OCI-M2 (cell line): ENCODE measurements at regions not wholly inside any gene's neighbourhood (a gene's known extent, or its start where the extent isn't known, plus 50 kb on each side); places are given as distances from the start of the nearest gene placed in this dataset.
"Not testable (repeated sequence)": the region's sequence is repeated elsewhere in the genome, so short reads cannot be mapped to it uniquely, and the experiment has no call there.

Experiments
- DNase-seq: peaks from one replicate; lab custom pipeline; 2025; ENCODE audit not compliant: unreplicated experiment; lab: John Stamatoyannopoulos, UW

DNA sequence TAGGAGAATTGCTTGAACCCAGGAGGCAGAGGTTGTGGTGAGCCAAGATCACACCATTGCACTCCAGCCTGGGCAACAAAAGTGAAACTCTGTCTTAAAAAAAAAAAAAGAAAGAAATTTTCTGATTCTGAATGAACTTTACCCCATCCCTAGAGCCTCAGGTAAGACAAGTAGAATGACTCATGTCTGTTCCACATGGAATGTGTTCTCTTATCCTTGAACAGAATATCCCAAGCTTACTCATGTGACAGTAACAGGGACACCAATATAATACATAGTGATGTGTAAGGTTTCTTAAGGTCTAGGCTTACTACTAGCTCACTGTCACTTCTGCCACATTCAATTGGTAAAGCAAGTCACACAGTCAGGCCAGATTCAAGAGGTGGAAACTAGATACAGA, 219.6 kb upstream of the BTBD3 start:
- no peak for DNase-seq

DNA sequence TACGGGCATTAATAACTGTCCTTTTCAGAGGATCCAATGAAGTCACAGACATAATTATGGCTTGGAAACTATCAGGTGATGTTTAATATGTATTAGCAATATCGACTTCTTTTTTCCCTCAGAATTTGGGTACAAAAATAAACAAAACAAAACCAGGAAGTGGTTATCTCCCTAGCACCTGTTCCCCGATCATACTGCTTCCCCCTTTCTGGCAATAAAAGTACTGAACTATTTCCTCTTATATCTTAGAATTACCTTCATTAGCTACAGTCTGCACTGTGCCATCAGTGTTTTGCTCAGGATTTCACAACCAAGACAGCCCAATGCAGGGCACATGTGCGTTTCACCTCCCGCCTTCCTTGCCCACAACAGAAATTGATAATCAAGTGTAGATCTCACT, 216.9 kb upstream of the BTBD3 start:
- DNase-seq, result no peak

GRCh38 chr20:11702721-11703518, 214.8 kb upstream of the BTBD3 start:
- no peak for DNase-seq

DNA sequence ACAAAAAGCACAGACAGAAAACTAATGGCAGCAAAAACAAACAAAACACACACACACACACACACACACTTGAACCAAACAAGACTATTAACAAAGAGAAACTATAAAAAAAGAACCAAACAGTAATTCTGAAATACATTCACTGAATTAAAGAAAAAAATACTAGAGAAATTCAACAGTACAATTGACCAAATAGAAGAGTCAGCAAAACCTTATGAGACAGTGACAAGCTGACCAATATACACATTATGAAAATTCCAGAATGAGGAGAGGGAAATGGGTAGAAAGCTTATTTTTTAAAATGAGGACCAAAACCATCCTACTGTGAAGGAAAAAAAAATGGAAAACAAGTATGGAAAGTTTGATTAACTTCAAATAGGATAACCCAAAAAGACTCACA, 212.2 kb upstream of the BTBD3 start:
- DNase-seq, result no peak

DNA sequence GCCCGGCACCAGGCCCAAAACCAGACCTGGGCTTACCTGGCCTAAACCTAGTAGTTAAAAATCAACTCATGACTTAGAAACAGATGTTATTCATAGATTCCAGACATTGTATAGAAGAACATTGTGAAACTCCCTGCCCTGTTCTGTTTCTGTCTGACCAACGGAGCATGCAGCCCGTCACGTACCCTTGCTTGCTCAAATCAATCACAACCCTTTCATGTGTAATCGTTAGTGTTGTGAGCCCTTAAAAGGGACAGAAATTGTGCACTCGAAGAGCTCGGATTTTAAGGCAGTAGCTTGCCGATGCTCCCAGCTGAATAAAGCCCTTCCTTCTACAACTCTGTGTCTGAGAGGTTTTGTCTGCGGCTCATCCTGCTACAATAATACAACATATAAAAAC, 209.5 kb upstream of the BTBD3 start:
- not testable (repeated sequence) for DNase-seq

GRCh38 chr20:11711214-11711613, 206.5 kb upstream of the BTBD3 start:
- no peak for DNase-seq

DNA sequence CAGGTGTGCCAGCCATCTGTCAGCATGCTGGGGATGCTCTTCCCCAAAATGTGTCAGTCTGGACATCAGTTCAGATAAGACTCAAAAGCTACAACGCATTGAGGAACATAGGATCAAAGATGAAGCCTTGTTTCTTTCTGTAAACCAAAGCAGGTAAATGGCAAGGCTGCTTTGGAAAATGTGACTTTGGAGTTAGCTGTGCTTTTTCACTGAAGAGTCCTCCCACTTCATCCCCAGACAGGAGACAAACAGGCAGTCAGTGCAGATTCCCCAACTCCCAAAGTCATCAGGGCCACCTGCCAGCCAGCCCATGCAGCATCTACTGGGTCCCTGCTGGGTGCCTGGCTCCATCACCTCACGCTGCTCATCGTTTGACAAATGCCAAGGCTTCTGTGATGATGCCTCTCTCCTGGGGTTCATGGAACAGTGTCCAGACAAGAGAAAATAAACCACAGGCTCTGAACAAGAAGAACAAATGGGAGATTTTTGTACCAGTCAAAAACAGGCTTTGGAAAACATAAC, 205.0 kb upstream of the BTBD3 start:
- DNase-seq, result no peak

- DNase-seq, result no peak
Measured at GRCh38 chr20:11714886-11715285, 202.8 kb upstream of the BTBD3 start.

GRCh38 chr20:11716239-11716944, 201.3 kb upstream of the BTBD3 start:
- DNase-seq, result no peak

- no peak for DNase-seq
Measured at GRCh38 chr20:11716945-11717248, 200.8 kb upstream of the BTBD3 start.

GRCh38 chr20:11717562-11717961, 200.1 kb upstream of the BTBD3 start:
- no peak for DNase-seq

GRCh38 chr20:11718474-11719094, 199.1 kb upstream of the BTBD3 start:
- no peak for DNase-seq

- DNase-seq, result no peak
Measured at GRCh38 chr20:11719153-11719552, 198.5 kb upstream of the BTBD3 start.

DNA sequence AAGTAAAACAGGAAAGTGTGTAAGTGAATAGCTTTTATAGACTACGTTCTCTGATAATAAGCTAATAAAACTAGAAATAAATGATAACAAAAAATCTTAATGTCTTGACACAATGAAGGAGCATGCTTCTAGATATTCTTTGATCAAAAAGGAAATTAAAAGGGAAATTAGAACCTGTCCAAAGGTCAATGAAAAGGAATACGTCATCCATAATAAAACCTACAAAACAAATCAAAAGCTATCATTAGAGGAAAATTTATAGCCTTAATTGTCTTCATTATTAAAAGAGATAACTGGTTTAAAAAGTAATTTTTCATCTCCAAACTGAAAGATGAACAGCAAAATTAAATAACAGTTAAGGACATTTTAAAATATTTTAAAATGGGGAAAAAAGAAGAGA, 196.3 kb upstream of the BTBD3 start:
- DNase-seq, result no peak

DNA sequence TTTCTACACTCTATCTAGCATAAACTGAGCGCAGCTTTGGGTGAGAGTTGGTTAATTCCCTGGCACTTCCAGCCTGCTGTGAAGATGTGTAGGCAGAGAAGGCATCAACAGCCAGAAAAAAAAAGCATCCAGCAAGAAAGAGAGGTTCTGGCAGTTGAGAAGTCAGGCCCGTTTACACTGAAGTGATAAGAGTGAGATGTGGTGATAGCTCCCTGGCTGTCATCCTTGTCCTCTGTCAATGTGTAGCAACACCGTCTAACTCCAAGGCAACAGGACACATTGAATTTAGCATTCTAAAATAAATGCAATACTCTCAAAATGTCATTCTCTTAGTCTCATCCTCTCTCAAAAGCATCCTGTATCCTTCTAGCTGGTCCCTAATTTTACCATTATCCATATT, 193.6 kb upstream of the BTBD3 start:
- DNase-seq, result no peak

DNA sequence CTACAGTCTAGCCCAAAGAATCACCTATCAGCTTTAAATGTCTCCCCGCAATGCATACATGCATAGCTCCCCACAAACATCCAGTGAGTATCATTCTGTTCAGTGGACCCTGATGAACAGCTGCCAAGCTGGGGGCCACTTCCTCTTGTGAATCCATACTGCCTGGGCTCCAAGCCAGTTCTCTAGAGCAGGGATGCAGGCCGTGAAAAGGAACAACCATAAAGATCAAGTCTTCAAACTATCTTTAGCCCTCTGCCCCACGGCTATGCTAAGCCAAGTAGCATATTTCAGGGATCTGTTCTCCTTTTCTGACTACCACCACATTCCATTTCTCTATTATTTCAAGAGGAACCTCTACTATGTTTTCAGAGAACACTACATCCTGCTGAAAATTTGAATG, 191.7 kb upstream of the BTBD3 start:
- no peak for DNase-seq

DNA sequence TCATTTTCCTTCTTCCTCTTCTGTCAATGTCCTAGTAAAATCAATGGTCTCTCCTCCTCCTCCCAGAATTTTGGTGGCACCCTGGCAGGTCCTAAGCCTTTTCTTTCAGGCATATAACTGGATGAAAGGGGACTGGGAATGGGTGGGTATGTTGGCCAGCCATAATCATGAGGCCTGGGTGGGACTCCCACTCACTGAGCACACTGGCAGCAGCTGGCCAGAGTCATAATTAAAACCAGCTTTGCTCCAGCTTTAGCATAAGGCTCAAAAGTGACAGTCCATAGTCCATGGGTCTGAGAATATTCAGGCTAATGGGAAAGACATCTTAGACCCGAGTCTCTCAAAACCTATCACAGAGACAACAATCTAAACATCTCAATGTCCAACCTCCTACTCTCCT, 190.0 kb upstream of the BTBD3 start:
- DNase-seq, result no peak

DNA sequence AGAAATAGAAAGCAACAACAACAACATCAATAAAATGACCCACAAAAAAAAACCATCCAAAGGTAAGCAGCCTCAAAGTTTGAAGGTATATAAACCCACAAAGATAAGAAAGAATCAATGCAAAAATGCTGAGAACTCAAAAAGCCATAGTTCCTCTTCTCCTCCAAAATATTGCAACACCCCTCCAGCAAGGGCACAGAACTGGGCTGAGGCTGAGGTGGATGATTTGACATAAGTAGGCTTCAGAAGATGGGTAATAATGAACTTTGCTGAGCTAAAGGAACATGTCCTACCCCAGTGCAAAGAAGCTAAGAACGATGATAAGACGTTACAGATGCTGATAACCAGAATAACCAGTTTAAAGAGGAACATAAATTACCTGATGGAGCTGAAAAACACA, 188.8 kb upstream of the BTBD3 start:
- DNase-seq, result no peak

DNA sequence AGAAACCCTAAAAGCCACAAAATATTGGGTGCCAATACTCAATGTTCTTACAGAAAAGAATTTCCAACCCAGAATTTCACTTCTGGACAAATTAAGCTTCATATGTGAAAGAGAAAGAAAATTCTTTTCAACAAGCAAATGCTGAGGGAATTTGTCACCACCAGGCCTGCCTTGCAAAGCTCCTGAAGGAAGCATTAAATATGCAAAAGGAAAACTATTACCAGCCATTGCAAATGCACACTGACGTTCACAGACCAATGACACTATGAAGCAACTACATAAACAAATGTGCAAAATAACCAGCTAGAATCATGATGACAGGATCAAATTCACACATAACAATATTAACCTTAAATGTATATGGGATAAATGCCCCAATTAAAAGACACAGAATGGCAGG, 187.9 kb upstream of the BTBD3 start:
- DNase-seq, result no peak

DNA sequence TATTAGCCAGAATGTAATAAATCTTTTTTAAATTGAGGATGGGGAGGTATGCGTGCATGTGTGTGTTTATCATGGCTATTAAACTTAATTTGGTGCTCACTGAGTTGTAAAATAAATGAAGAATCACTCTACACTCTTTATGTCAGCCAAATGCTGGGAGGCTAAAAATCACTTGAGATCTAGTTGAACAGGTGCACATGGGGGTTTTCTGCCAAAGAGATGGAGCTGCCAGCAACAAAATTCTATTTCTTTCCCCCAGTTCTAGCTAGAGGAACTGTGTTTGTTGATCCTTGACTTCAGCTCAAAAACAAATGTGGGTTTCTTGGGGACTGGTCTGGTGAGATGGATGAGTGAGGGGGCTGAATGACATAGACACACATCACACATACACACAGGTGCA, 183.3 kb upstream of the BTBD3 start:
- DNase-seq, result no peak

GRCh38 chr20:11738852-11739251, 178.8 kb upstream of the BTBD3 start:
- DNase-seq, result no peak

DNA sequence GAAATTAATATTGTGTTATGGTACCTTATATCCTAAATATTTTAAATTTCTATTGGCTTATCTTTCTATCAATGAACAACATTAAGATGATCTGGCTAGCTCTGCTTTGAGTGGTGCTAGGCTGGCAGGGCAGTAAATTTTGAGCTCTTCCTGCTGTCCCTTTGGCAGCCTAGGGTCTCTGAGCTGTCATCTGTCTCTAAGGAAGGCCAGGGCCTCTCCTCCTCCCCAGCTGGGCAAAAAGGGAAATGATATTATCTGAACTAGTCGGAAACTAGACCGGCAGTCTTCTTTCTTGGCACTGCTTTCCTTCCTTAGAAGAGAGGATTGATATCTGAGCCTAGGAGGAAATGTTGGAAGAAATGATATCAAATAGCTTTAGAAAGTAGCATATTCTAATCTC, 176.7 kb upstream of the BTBD3 start:
- no peak for DNase-seq
